Sigmoid colon (tissue), 6 donors: ENCODE measurements at regions not wholly inside any gene's neighbourhood (a gene's known extent, or its start where the extent isn't known, plus 50 kb on each side); places are given as distances from the start of the nearest gene placed in this dataset.
"Not testable (repeated sequence)": the region's sequence is repeated elsewhere in the genome, so short reads cannot be mapped to it uniquely, and the experiment has no call there.

Experiments used
- DNase-seq: peaks from one replicate; pipeline ENCODE4 v3.0.0-alpha.2; 2019
- H3K27ac ChIP-seq, 4 donors: fragments of 200-600 bp; sonication (generic); one replicate each; pipeline ENCODE4 v1.5.1; 2016 to 2019; ENCODE audit warnings: mild to moderate bottlenecking in 1 of 4
- H3K27me3 ChIP-seq, 3 donors: fragments of 200-600 bp; sonication (generic); one replicate each; pipeline ENCODE4 v1.5.1; 2019; ENCODE audit warnings: mild to moderate bottlenecking in 1 of 3
- H3K36me3 ChIP-seq, 4 donors: fragments of 200-600 bp; sonication (generic); one replicate each; pipeline ENCODE4 v1.5.1; 2016 to 2019
- H3K4me1 ChIP-seq, 4 donors: fragments of 200-600 bp; sonication (generic); one replicate each; pipeline ENCODE4 v1.5.1; 2017 to 2019
- H3K4me3 ChIP-seq, 4 donors: fragments of 200-600 bp; sonication (generic); one replicate each; pipeline ENCODE4 v1.5.1; 2017 to 2019; ENCODE audit warnings: mild to moderate bottlenecking in 2 of 4, moderate library complexity in 1 of 4
- H3K9me3 ChIP-seq, 4 donors: fragments of 200-600 bp in 3 of 4; sonication (generic) in 3 of 4; one replicate each; pipeline versions ENCODE4 v1.5.1 to v1.6.1; 2013 to 2019
- EP300 ChIP-seq, 4 donors: sonication (generic); formaldehyde crosslinking; IDR thresholded peaks; one replicate each; pipeline ENCODE4 v1.6.1; 2017; ENCODE audit warnings: antibody characterized with exemption in 4 of 4
- POLR2A ChIP-seq, 2 donors: fragments of 450-650 bp; IDR thresholded peaks; one replicate each; pipeline ENCODE4 v1.6.1; 2016; ENCODE audit warnings: antibody characterized with exemption in 2 of 2, mild to moderate bottlenecking in 2 of 2, moderate library complexity in 2 of 2
- POLR2AphosphoS5 ChIP-seq, 4 donors: sonication (generic); formaldehyde crosslinking; IDR thresholded peaks; one replicate each; pipeline ENCODE4 v1.6.1; 2017; ENCODE audit warnings: antibody characterized with exemption in 4 of 4
- WGBS, 2 donors: extraction: QIAGEN DNeasy Blood & Tissue Kit; methylation state at CpG; one replicate each; pipeline ENCODE4 v1.1.7; 2013; 5-methylcytosine and 5-hydroxymethylcytosine counted together
- intact Hi-C: fragments of 100-400 bp; cut with DNase I; formaldehyde crosslinking; loops from one replicate; pipeline ENCODE4 v1.15.1; 2023
- TF ChIP-seq, protein P1 (sequence below), 4 experiments: fragments of 450-650 bp in 3 of 4; fragments of 200-600 bp in 1 of 4; IDR thresholded peaks; one replicate each; pipeline ENCODE4 v1.5.1; 2016 to 2019; ENCODE audit warnings: antibody characterized with exemption in 4 of 4, mild to moderate bottlenecking in 3 of 4, moderate library complexity in 2 of 4
- donor health status: healthy with polysubstance abuse.
- donor health status: healthy.

DNA sequence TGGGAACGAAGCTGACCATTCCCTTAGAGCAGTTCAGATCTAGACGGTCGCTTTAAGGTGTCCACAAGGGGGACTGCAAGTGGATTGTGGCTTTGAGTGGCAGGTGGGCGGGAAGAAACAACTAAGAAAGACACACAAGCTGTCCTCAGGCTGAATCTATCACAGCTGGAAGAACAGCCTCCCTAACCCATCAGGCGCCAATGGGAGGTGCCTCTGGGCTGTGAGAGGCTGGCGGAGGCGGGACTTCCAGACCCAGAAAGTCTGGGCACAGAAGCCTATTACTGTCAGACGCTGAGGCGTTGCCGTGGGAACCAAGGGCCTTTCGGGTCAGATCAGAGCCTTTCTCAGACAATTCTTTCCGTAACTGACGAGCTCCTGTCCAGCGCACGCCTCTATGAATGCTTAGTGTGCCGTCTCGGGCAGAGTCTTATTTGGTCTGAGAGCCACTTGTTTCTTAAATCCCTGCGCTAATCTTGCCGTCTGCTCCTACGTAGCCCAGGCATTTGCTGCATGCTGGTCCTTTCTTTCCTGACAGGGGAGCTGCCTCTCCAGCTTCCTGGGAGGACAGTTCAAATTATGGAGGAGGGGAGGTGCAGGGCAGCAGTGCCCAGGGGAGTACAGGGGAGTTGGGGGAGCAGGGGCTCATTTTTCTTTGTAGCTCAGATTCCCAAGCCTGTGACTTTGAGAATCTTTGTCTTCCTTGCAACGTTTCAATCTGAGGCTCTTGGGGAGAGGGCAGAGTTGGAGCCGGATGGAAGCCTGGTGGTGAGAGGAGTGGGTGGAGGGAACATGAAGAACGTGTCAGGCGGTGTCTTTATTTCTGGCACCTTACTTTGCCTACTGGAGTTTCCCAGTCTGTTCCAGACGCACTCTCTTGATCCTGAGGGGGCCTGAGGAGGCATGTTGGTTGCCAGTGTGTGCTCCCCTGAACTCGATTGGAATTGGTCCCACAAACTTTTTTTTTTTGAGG is 618.7 kb downstream of the KCNJ18 start:
- DNase-seq, result no peak
- intact Hi-C loops, result no loop called here
- Histone ChIP-seq H3K4me3 (no peak overlapping the region), H3K27ac (no peak overlapping the region), H3K4me1 (no peaks in the 10 kb centered on the region), H3K36me3 (no peaks in the 10 kb centered on the region), H3K9me3 (peaks cover 0 to 3% (median 0%) of the 10 kb centered on the region in 4 donors), H3K27me3 (no peaks in the 10 kb centered on the region)
- 66 to 71% methylated on average over 26 of the region's 26 CpGs for WGBS, 2 donors
- TF ChIP-seq POLR2AphosphoS5 (IDR thresholded peaks at IDR 0.05) (no peak), POLR2A (IDR thresholded peaks at IDR 0.05) (no peak)

DNA sequence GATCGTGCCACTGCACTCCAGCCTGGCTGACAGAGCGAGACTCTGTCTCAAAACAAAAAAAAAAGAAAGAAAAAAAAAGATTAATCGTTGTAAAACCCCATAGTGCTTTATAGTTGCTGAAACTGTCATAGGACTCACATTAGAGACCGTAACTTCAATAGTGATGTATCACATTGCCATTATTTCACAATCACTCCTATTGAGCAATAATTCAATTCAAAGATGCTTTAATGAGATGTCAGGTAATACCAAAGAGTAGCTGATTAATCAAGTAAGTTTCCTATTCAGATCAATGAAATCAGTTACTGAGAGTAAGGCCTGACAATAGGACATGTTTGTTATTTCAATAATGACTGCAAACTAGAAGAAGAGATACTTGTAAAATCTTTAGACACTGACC is 628.7 kb downstream of the KCNJ18 start:
- peaks cover 0 to 14% (median 0%) of the 10 kb centered on the region in 4 donors for H3K9me3 ChIP-seq
- 75% methylated on average over 4 of the region's 4 CpGs for WGBS, 2 donors
- H3K4me3 ChIP-seq, H3K4me1 ChIP-seq, H3K36me3 ChIP-seq, intact Hi-C loops, H3K27ac ChIP-seq, H3K27me3 ChIP-seq, DNase-seq: not testable (repeated sequence)

DNA sequence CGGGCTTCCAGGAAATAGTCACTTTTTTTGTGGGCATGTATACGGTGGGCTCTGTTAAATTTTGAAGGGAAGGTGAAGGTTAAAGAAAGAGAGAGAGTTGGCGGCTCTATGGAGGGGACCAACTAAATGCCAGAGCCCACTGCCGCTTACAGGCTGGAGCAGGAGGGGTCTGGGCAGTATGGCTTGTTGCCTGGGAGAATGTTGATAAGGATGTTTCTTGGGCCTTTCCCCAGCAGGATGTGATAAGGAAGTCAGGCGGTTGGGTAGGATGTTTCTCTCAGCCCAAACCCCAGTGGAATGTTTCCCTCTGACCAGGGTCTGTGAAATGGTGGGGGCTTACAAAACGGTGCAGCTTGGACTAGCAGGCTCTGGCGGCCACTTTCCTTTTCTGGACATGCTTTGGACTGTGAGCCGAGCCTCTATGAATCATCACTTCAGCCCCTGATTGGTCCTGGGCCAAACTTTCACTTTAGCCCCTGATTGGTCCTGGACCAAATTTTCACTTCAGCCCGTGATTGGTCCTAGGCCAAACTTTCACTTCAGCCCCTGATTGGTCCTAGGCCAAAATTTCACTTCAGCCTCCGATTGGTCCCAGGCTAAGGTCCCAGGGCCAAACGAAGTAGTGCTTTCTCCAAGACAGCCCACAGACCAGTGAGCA is 630.7 kb downstream of the KCNJ18 start:
- H3K27me3 ChIP-seq, H3K36me3 ChIP-seq, H3K4me3 ChIP-seq, intact Hi-C loops, H3K27ac ChIP-seq, H3K4me1 ChIP-seq, H3K9me3 ChIP-seq, DNase-seq: not testable (repeated sequence)
- 76 to 79% methylated on average over 11 of the region's 11 CpGs for WGBS, 2 donors

DNA sequence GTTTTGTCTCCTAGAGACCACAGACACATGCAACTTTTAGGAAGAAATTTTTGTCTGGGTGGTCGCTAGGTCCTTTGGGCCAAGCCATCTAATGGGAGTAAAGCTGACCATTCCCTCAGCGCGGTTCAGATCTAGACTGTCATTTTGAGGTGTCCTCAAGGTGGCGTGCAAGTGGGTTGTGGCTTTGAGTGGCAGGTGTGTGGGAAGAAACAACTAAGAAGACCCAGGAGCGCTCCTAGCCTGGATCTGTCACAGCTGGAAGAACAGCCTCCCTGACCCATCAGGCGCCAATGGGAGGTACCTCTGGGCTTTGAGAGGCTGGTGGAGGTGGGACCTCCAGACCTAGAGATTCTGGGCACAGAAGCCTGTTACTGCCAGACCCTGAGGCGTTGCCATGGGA is 645.1 kb downstream of the KCNJ18 start:
- TF ChIP-seq POLR2A (IDR thresholded peaks at IDR 0.05), result no peak
- no peak for TF ChIP-seq POLR2AphosphoS5 (IDR thresholded peaks at IDR 0.05)
- no peak for TF ChIP-seq EP300 (IDR thresholded peaks at IDR 0.05)
- TF ChIP-seq, protein P1, sequence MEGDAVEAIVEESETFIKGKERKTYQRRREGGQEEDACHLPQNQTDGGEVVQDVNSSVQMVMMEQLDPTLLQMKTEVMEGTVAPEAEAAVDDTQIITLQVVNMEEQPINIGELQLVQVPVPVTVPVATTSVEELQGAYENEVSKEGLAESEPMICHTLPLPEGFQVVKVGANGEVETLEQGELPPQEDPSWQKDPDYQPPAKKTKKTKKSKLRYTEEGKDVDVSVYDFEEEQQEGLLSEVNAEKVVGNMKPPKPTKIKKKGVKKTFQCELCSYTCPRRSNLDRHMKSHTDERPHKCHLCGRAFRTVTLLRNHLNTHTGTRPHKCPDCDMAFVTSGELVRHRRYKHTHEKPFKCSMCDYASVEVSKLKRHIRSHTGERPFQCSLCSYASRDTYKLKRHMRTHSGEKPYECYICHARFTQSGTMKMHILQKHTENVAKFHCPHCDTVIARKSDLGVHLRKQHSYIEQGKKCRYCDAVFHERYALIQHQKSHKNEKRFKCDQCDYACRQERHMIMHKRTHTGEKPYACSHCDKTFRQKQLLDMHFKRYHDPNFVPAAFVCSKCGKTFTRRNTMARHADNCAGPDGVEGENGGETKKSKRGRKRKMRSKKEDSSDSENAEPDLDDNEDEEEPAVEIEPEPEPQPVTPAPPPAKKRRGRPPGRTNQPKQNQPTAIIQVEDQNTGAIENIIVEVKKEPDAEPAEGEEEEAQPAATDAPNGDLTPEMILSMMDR (IDR thresholded peaks at IDR 0.05), result no peak
- Histone ChIP-seq H3K4me1 (no peaks in the 10 kb centered on the region), H3K4me3 (no peak overlapping the region), H3K9me3 (peaks cover 0 to 3% (median 0%) of the 10 kb centered on the region in 4 donors), H3K27me3 (no peaks in the 10 kb centered on the region), H3K36me3 (no peaks in the 10 kb centered on the region), H3K27ac (no peak overlapping the region)
- no peak for DNase-seq
- WGBS, 2 donors, result 58 to 59% methylated on average over 7 of the region's 7 CpGs
- intact Hi-C loops, result no loop called here

DNA sequence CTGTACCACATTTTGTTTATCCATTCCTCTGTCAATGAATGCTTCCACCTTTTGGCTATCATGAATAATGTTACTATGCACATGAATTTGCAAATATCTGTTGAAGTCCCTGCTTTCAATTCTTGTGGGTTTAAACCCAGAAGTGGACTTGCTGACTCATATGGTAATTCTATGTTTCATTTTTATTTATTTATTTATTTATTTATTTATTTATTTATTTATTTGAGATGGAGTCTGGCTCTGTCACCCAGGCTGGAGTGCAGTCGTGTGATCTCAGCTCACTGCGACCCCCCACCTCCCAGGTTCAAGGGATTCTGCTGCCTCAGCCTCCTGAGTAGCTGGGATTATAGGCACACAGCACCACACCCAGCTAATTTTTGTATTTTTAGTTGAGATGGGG is 664.3 kb downstream of the KCNJ18 start:
- H3K4me1 ChIP-seq, H3K27me3 ChIP-seq, DNase-seq, H3K4me3 ChIP-seq, H3K9me3 ChIP-seq, H3K36me3 ChIP-seq, intact Hi-C loops, H3K27ac ChIP-seq: not testable (repeated sequence)
- WGBS, 2 donors, result 47 to 65% methylated on average over 2 of the region's 2 CpGs

DNA sequence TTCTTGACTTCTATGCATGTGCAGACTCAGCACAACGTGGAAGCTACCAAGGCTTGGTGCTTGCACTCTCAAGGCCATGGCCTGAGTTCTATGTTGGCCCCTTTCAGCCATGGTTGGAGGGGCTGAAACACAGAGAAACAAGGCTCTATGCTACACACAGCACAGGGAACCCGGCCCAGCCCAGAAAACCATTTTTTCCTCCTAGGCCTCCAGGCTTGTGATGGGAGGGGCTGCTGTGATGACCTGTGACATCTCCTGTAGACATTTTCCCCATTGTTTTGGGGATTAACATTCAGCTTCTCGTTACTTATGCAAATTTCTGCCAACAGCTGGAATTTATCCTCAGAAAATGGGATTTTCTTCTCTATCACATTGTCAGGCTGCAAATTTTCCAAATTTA is 678.7 kb downstream of the KCNJ18 start:
- H3K27me3 ChIP-seq, DNase-seq, H3K9me3 ChIP-seq, H3K4me1 ChIP-seq, intact Hi-C loops, H3K4me3 ChIP-seq, H3K36me3 ChIP-seq, H3K27ac ChIP-seq: not testable (repeated sequence)
- WGBS, 2 donors, result 30 to 33% methylated on average over 3 of the region's 3 CpGs

DNA sequence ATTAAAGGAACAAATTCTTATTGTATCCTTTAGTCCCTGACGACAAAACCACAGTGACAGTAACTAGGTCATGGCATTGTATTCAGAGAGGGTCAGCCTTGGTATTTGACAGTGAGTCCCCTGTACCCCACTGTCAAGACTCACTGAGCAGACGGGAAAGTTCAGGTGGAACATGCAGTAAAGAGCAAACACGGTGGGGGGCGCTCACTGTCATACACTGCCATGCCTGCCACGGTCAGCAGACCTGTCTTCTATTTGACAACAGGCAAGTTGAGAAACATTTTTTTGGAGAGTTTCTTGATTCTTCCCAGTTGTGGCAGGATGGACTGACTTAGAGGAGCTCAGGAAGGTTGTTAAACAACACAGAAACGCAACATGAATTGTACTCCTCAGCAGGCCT is 681.6 kb downstream of the KCNJ18 start:
- Histone ChIP-seq H3K9me3 (peaks cover 0 to 3% (median 0%) of the 10 kb centered on the region in 4 donors), H3K4me3 (no peak overlapping the region), H3K27me3 (no peaks in the 10 kb centered on the region), H3K27ac (no peak overlapping the region), H3K4me1 (no peaks in the 10 kb centered on the region), H3K36me3 (no peaks in the 10 kb centered on the region)
- WGBS, 2 donors, result 49 to 67% methylated on average over 6 of the region's 6 CpGs
- no peak for DNase-seq
- TF ChIP-seq EP300 (IDR thresholded peaks at IDR 0.05) (no peak), POLR2A (IDR thresholded peaks at IDR 0.05) (no peak), POLR2AphosphoS5 (IDR thresholded peaks at IDR 0.05) (no peak)
- TF ChIP-seq, protein P1 (IDR thresholded peaks at IDR 0.05), result no peak
- intact Hi-C loops, result no loop called here
